ENCODE measurements at regions not wholly inside any gene's neighbourhood (a gene's known extent, or its start where the extent isn't known, plus 50 kb on each side); places are given as distances from the start of the nearest gene placed in this dataset.

DNA sequence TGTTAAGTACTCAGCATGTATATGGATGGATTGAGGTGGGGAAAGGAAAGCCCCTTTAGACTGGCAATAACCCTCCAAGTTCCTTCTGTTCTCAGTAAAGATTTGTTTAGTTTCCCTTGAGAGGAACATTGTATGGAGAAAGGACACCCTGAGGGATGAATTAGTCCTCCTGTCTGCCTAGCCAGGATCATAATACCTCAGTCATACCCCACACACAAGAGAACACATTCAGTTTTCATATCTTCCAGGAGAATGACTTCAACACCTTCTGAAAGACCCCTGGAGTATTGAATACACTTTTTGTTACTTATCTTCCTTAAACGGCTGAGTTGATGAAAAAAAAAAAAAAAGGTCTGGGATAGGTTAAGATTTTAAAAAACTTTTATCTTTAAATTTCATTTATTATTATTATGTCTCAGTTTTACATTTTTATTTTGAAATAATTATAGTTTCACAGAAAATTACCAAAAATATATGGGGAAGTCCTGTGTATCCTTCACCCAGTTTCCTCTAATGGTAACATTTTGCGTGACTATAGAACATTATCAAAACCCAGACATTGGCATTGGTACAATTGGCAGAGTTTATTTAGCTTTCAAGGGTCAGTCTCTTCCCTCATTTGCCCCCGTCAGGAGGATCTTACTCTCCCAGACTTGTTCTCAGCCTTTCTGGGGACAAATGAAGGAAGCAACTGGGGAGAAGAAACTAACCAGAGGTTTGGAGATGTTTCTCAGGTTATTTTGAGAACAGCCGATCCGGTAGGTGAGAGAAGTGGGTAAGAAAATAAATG lies 88.0 kb downstream of the ACTBL2 start:
- no peak for TF ChIP-seq EZH2 (IDR thresholded peaks at IDR 0.05; ENCODE audit: insufficient read depth, poor library complexity, severe bottlenecking)
- TF ChIP-seq EZH2phosphoT487 (IDR thresholded peaks at IDR 0.05; ENCODE audit: insufficient read depth, low read depth), result no peak

Data from GM23248 (cell line).